Neuronal stem cell (in vitro differentiated cells): ENCODE measurements at regions not wholly inside any gene's neighbourhood (a gene's known extent, or its start where the extent isn't known, plus 50 kb on each side); places are given as distances from the start of the nearest gene placed in this dataset.
"Not testable (repeated sequence)": the region's sequence is repeated elsewhere in the genome, so short reads cannot be mapped to it uniquely, and the experiment has no call there.

Source experiments
- DNase-seq: peaks from one replicate; pipeline ENCODE4 v3.0.0-alpha.2; 2013; ENCODE audit warnings: low spot score
- H2AFZ ChIP-seq: one replicate; pipeline ENCODE4 v1.6.1; 2013; ENCODE audit warnings: mild to moderate bottlenecking, low read length, inconsistent platforms
- H2AK5ac ChIP-seq: 2 replicates; pipeline ENCODE4 v1.6.1; 2013; ENCODE audit warnings: low read depth, mild to moderate bottlenecking, inconsistent platforms, low read length, moderate library complexity, mixed read lengths
- H2BK120ac ChIP-seq: 2 replicates; pipeline ENCODE4 v1.6.1; 2013; ENCODE audit warnings: low read depth, mild to moderate bottlenecking, inconsistent platforms, low read length, moderate library complexity, mixed read lengths
- H2BK12ac ChIP-seq: one replicate; pipeline ENCODE4 v1.6.1; 2013; ENCODE audit warnings: low read length, inconsistent platforms
- H2BK15ac ChIP-seq: 2 replicates; pipeline ENCODE4 v1.6.1; 2013; ENCODE audit warnings: mild to moderate bottlenecking, low read length, inconsistent platforms, mixed read lengths
- H2BK5ac ChIP-seq: one replicate; pipeline ENCODE4 v1.6.1; 2013; ENCODE audit warnings: inconsistent platforms, mild to moderate bottlenecking, low read length, moderate library complexity
- H3K14ac ChIP-seq: one replicate; pipeline ENCODE4 v1.6.1; 2013; ENCODE audit warnings: low read length, inconsistent platforms
- H3K18ac ChIP-seq: 2 replicates; pipeline ENCODE4 v1.6.1; 2013; ENCODE audit warnings: low read length, inconsistent platforms
- H3K23ac ChIP-seq: 2 replicates; pipeline ENCODE4 v1.6.1; 2013; ENCODE audit warnings: low read depth, mild to moderate bottlenecking, mixed read lengths, low read length, inconsistent platforms; ENCODE audit not compliant: poor library complexity
- H3K27ac ChIP-seq: replicated peaks from 3 replicates; pipeline ENCODE4 v1.5.1; 2013; ENCODE audit warnings: low read length, inconsistent platforms
- H3K27me3 ChIP-seq, 3 experiments: 2 replicates each; pipeline ENCODE4 v1.6.1; 2013; ENCODE audit warnings: low read length in 3 of 3, mild to moderate bottlenecking in 2 of 3, inconsistent platforms in 1 of 3, low read depth in 1 of 3, mixed read lengths in 1 of 3, moderate library complexity in 1 of 3; ENCODE audit not compliant: control insufficient read depth in 3 of 3, insufficient read depth in 3 of 3
- H3K36me3 ChIP-seq, 2 donors: replicated peaks in 1 of 2; 2 replicates each; pipeline ENCODE4 v1.6.1; 2013; ENCODE audit warnings: low read length in 2 of 2; ENCODE audit not compliant: control insufficient read depth in 2 of 2, insufficient read depth in 2 of 2
- H3K4ac ChIP-seq: 2 replicates; pipeline ENCODE4 v1.6.1; 2013; ENCODE audit warnings: inconsistent platforms, mild to moderate bottlenecking, low read length, moderate library complexity
- H3K4me1 ChIP-seq, 2 donors: 1 replicate in 1 of 2; 2 replicates in 1 of 2; pipeline ENCODE4 v1.6.1; 2013; ENCODE audit warnings: low read length in 2 of 2, low read depth in 1 of 2; ENCODE audit not compliant: control insufficient read depth in 2 of 2, insufficient read depth in 1 of 2
- H3K4me2 ChIP-seq: one replicate; pipeline ENCODE4 v1.6.1; 2013; ENCODE audit warnings: mild to moderate bottlenecking, low read length, inconsistent platforms; ENCODE audit not compliant: insufficient read depth, poor library complexity, severe bottlenecking
- H3K4me3 ChIP-seq, 2 donors: 2 replicates each; pipeline ENCODE4 v1.5.1; 2013; ENCODE audit warnings: low read length in 2 of 2, mild to moderate bottlenecking in 2 of 2, inconsistent platforms in 1 of 2, moderate library complexity in 1 of 2
- H3K79me1 ChIP-seq: one replicate; pipeline ENCODE4 v1.6.1; 2013; ENCODE audit warnings: low read depth, mild to moderate bottlenecking, inconsistent platforms, low read length, moderate library complexity
- H3K9ac ChIP-seq: one replicate; pipeline ENCODE4 v1.6.1; 2013; ENCODE audit warnings: mild to moderate bottlenecking, low read depth, low read length, inconsistent platforms; ENCODE audit not compliant: poor library complexity
- H3K9me3 ChIP-seq, 2 donors: replicated peaks in 1 of 2; 2 replicates each; pipeline versions ENCODE3 to v1.6.1; 2013; ENCODE audit warnings: low read length in 2 of 2, mild to moderate bottlenecking in 2 of 2, inconsistent platforms in 1 of 2, low read depth in 1 of 2, mixed read lengths in 1 of 2, moderate library complexity in 1 of 2; ENCODE audit not compliant: control insufficient read depth in 2 of 2, insufficient read depth in 1 of 2
- H4K8ac ChIP-seq: one replicate; pipeline ENCODE4 v1.6.1; 2013; ENCODE audit warnings: low read depth, mild to moderate bottlenecking, inconsistent platforms, low read length, moderate library complexity
- H4K91ac ChIP-seq: one replicate; pipeline ENCODE4 v1.6.1; 2013; ENCODE audit warnings: low read length, low read depth, mild to moderate bottlenecking, inconsistent platforms; ENCODE audit not compliant: poor library complexity
- WGBS, 2 donors: extraction: QIAGEN DNeasy Blood & Tissue Kit; methylation state at CpG; one replicate each; pipeline ENCODE4 v1.1.7; 2013; ENCODE audit warnings: missing lambda C conversion rate in 2 of 2, mixed read lengths in 1 of 2; ENCODE audit not compliant: insufficient read length in 2 of 2, insufficient replicate concordance in 1 of 2; ENCODE audit errors: extremely low coverage in 2 of 2; 5-methylcytosine and 5-hydroxymethylcytosine counted together

GRCh38 chr15:20286559-20286958 lies 255.0 kb downstream of the GOLGA6L6 start:
- not testable (repeated sequence) for H2AK5ac ChIP-seq, H2BK120ac ChIP-seq, H3K27ac ChIP-seq, H3K27me3 ChIP-seq, H3K4ac ChIP-seq, H2BK15ac ChIP-seq, H3K23ac ChIP-seq, H4K8ac ChIP-seq, H3K18ac ChIP-seq, H2BK12ac ChIP-seq, H3K4me2 ChIP-seq, H3K9ac ChIP-seq, H2AFZ ChIP-seq, H4K91ac ChIP-seq, DNase-seq, H2BK5ac ChIP-seq, H3K4me1 ChIP-seq, H3K79me1 ChIP-seq, H3K4me3 ChIP-seq, H3K36me3 ChIP-seq, H3K14ac ChIP-seq, H3K9me3 ChIP-seq
- WGBS, 2 donors: no CpG with 5 or more reads among the region's 2 CpGs

GRCh38 chr15:20285696-20286300 lies 255.8 kb downstream of the GOLGA6L6 start:
- H3K4me3 ChIP-seq, H4K8ac ChIP-seq, DNase-seq, H2BK120ac ChIP-seq, H3K18ac ChIP-seq, H3K9me3 ChIP-seq, H3K4me2 ChIP-seq, H2BK12ac ChIP-seq, H3K4me1 ChIP-seq, H3K14ac ChIP-seq, H2BK15ac ChIP-seq, H3K4ac ChIP-seq, H4K91ac ChIP-seq, H2AK5ac ChIP-seq, H3K36me3 ChIP-seq, H3K79me1 ChIP-seq, H3K9ac ChIP-seq, H2BK5ac ChIP-seq, H2AFZ ChIP-seq, H3K27ac ChIP-seq, H3K23ac ChIP-seq, H3K27me3 ChIP-seq: not testable (repeated sequence)
- WGBS, 2 donors: no CpG with 5 or more reads among the region's 5 CpGs

GRCh38 chr15:20284891-20285535 lies 256.6 kb downstream of the GOLGA6L6 start:
- not testable (repeated sequence) for H3K9me3 ChIP-seq

GRCh38 chr15:20283651-20284050 lies 257.9 kb downstream of the GOLGA6L6 start:
- not testable (repeated sequence) for H2AK5ac ChIP-seq, H3K4me2 ChIP-seq, H3K23ac ChIP-seq, H3K79me1 ChIP-seq, H2BK12ac ChIP-seq, H3K27me3 ChIP-seq, H4K91ac ChIP-seq, H3K4me3 ChIP-seq, H3K9ac ChIP-seq, H3K9me3 ChIP-seq, H3K4me1 ChIP-seq, H3K36me3 ChIP-seq, H2BK5ac ChIP-seq, H3K14ac ChIP-seq, H3K27ac ChIP-seq, H2AFZ ChIP-seq, DNase-seq, H3K4ac ChIP-seq, H3K18ac ChIP-seq, H2BK15ac ChIP-seq, H4K8ac ChIP-seq, H2BK120ac ChIP-seq
- no CpG with 5 or more reads among the region's 3 CpGs for WGBS, 2 donors

More at GRCh38 chr15:20284891-20285535, 256.6 kb downstream of the GOLGA6L6 start:
- H3K4me2 ChIP-seq, H3K23ac ChIP-seq, H3K14ac ChIP-seq, H2AK5ac ChIP-seq, H3K27ac ChIP-seq, H2AFZ ChIP-seq, H3K18ac ChIP-seq, H2BK12ac ChIP-seq, H4K8ac ChIP-seq, H4K91ac ChIP-seq, H3K36me3 ChIP-seq, H3K79me1 ChIP-seq, H2BK120ac ChIP-seq, H3K4me1 ChIP-seq, H3K4me3 ChIP-seq, H2BK15ac ChIP-seq, H2BK5ac ChIP-seq, H3K9ac ChIP-seq, H3K4ac ChIP-seq, H3K27me3 ChIP-seq, DNase-seq: not testable (repeated sequence)
- no CpG with 5 or more reads among the region's 3 CpGs for WGBS, 2 donors
